Body of pancreas (tissue), 4 donors: ENCODE measurements at regions not wholly inside any gene's neighbourhood (a gene's known extent, or its start where the extent isn't known, plus 50 kb on each side); places are given as distances from the start of the nearest gene placed in this dataset.

Experiments used
- ATAC-seq: fragments of 150-250 bp; one replicate; pipeline ENCODE4 v1.9.1; 2016
- DNase-seq, 4 donors: peaks; one replicate each; pipeline ENCODE4 v3.0.0-alpha.2; 2019
- H3K27ac ChIP-seq, 4 donors: fragments of 200-600 bp; sonication (generic); 1 replicate in 3 of 4; 2 replicates in 1 of 4; pipeline versions ENCODE4 v1.5.1 to v1.6.1; 2016 to 2019; ENCODE audit warnings: mild to moderate bottlenecking in 1 of 4, mixed read lengths in 1 of 4, moderate library complexity in 1 of 4
- H3K27me3 ChIP-seq, 2 donors: fragments of 200-600 bp; sonication (generic); one replicate each; pipeline ENCODE4 v1.6.0; 2016; ENCODE audit warnings: mild to moderate bottlenecking in 1 of 2
- H3K36me3 ChIP-seq, 2 donors: fragments of 200-600 bp; sonication (generic); replicated peaks in 1 of 2; 2 replicates each; pipeline ENCODE4 v1.5.1; 2016; ENCODE audit warnings: low read depth in 2 of 2; ENCODE audit not compliant: insufficient read depth in 1 of 2
- H3K4me1 ChIP-seq: fragments of 200-600 bp; sonication (generic); one replicate; pipeline ENCODE4 v1.6.0; 2016
- H3K4me3 ChIP-seq, 2 donors: fragments of 200-600 bp; sonication (generic); 1 replicate in 1 of 2; 2 replicates in 1 of 2; pipeline ENCODE4 v1.5.1; 2016 to 2019
- H3K9me3 ChIP-seq, 3 donors: fragments of 200-600 bp; sonication (generic); 1 replicate in 2 of 3; 2 replicates in 1 of 3; pipeline ENCODE4 v1.5.1; 2016
- CTCF ChIP-seq, 7 experiments: fragments of 450-650 bp in 4 of 7; fragments of 200-600 bp in 3 of 7; sonication (generic) in 3 of 7; IDR thresholded peaks; one replicate each; pipeline ENCODE4 v1.5.1; 2016 to 2019; ENCODE audit warnings: antibody characterized with exemption in 7 of 7
- POLR2A ChIP-seq, 3 donors: fragments of 450-650 bp; IDR thresholded peaks; one replicate each; pipeline ENCODE4 v1.6.1; 2016; ENCODE audit warnings: antibody characterized with exemption in 3 of 3, mild to moderate bottlenecking in 2 of 3
- WGBS, 2 donors: methylation state at CpG; one replicate each; pipeline ENCODE4 v1.1.5; 2017; 5-methylcytosine and 5-hydroxymethylcytosine counted together
- intact Hi-C: fragments of 100-400 bp; cut with DNase I; formaldehyde crosslinking; loops from one replicate; pipeline ENCODE4 v1.15.1; 2023

GRCh38 chr10:130542761-130543160 lies 406.6 kb downstream of the GLRX3 start:
- no peak for ATAC-seq
- WGBS, 2 donors: 75 to 88% methylated on average over 10 of the region's 10 CpGs
- H3K4me1 ChIP-seq: peaks cover 6% of the 10 kb centered on the region
- no peaks in the 10 kb centered on the region for H3K36me3 ChIP-seq
- H3K9me3 ChIP-seq: no peaks in the 10 kb centered on the region
- no peaks in the 10 kb centered on the region for H3K27me3 ChIP-seq
- DNase-seq: no peak
- no peak overlapping the region for H3K4me3 ChIP-seq
- H3K27ac ChIP-seq: no peak overlapping the region
- intact Hi-C loops: no loop called here
- TF ChIP-seq POLR2A (IDR thresholded peaks at IDR 0.05): no peak

- intact Hi-C loops: no loop called here
- ATAC-seq (no peak), DNase-seq (no peak)
- Histone ChIP-seq H3K9me3 (no peaks in the 10 kb centered on the region), H3K4me3 (no peak overlapping the region), H3K36me3 (no peaks in the 10 kb centered on the region), H3K27me3 (peaks cover 0 to 6% of the 10 kb centered on the region in 2 donors), H3K4me1 (peaks cover 6% of the 10 kb centered on the region), H3K27ac (no peak overlapping the region)
- TF ChIP-seq POLR2A (IDR thresholded peaks at IDR 0.05): no peak
- no peak for TF ChIP-seq CTCF (IDR thresholded peaks at IDR 0.05)
- 72 to 80% methylated on average over 2 to 7 of the region's 7 CpGs for WGBS, 2 donors
Observed at GRCh38 chr10:130543794-130544193, 407.6 kb downstream of the GLRX3 start.

GRCh38 chr10:130545122-130545521 lies 408.9 kb downstream of the GLRX3 start:
- no peak for TF ChIP-seq CTCF (IDR thresholded peaks at IDR 0.05)
- TF ChIP-seq POLR2A (IDR thresholded peaks at IDR 0.05): no peak

GRCh38 chr10:130545697-130546096 lies 409.5 kb downstream of the GLRX3 start:
- H3K27me3 ChIP-seq: peaks cover 0 to 6% of the 10 kb centered on the region in 2 donors
- DNase-seq (no peak), ATAC-seq (no peak)
- TF ChIP-seq CTCF (IDR thresholded peaks at IDR 0.05) (peak in 1 of 7 experiments; percentile 10), POLR2A (IDR thresholded peaks at IDR 0.05) (no peak)
- WGBS, 2 donors: 54 to 61% methylated on average over 8 of the region's 8 CpGs
- no peak overlapping the region for H3K27ac ChIP-seq
- peaks cover 6% of the 10 kb centered on the region for H3K4me1 ChIP-seq
- H3K36me3 ChIP-seq: no peaks in the 10 kb centered on the region
- no peak overlapping the region for H3K4me3 ChIP-seq
- H3K9me3 ChIP-seq: no peaks in the 10 kb centered on the region
- intact Hi-C loops: no loop called here

More at GRCh38 chr10:130545122-130545521, 408.9 kb downstream of the GLRX3 start:
- H3K36me3 ChIP-seq: no peaks in the 10 kb centered on the region
- peaks cover 0 to 6% of the 10 kb centered on the region in 2 donors for H3K27me3 ChIP-seq
- H3K4me1 ChIP-seq: peaks cover 6% of the 10 kb centered on the region
- ATAC-seq: no peak
- no peak overlapping the region for H3K27ac ChIP-seq
- no peak overlapping the region for H3K4me3 ChIP-seq
- no peak for DNase-seq
- whole genome bisulfite sequencing, 2 donors: 37 to 61% methylated on average over 5 to 6 of the region's 6 CpGs
- intact Hi-C loops: no loop called here
- no peaks in the 10 kb centered on the region for H3K9me3 ChIP-seq

- no peak for ATAC-seq
Observed at GRCh38 chr10:130546841-130547240, 410.6 kb downstream of the GLRX3 start.

More at GRCh38 chr10:130546841-130547240, 410.6 kb downstream of the GLRX3 start:
- no peaks in the 10 kb centered on the region for H3K36me3 ChIP-seq
- intact Hi-C loops: no loop called here
- no peak overlapping the region for H3K27ac ChIP-seq
- WGBS, 2 donors: 69% methylated on average over 7 of the region's 7 CpGs; no CpG with 5 or more reads in 1 of the 2 donors
- no peak for TF ChIP-seq CTCF (IDR thresholded peaks at IDR 0.05)
- no peak for TF ChIP-seq POLR2A (IDR thresholded peaks at IDR 0.05)
- no peak for DNase-seq
- H3K9me3 ChIP-seq: no peaks in the 10 kb centered on the region
- no peaks in the 10 kb centered on the region for H3K4me1 ChIP-seq
- peaks cover 0 to 6% of the 10 kb centered on the region in 2 donors for H3K27me3 ChIP-seq
- H3K4me3 ChIP-seq: no peak overlapping the region
